DMS79 (cell line): ENCODE measurements at regions not wholly inside any gene's neighbourhood (a gene's known extent, or its start where the extent isn't known, plus 50 kb on each side); places are given as distances from the start of the nearest gene placed in this dataset.
"Not testable (repeated sequence)": the region's sequence is repeated elsewhere in the genome, so short reads cannot be mapped to it uniquely, and the experiment has no call there.

ENCODE experiments used
- DNase-seq: peaks from one replicate; lab custom pipeline; 2025; lab: John Stamatoyannopoulos, UW

- DNase-seq = no peak
Observed at GRCh38 chr20:4635781-4636180, 50.5 kb upstream of the PRNP start.

DNA sequence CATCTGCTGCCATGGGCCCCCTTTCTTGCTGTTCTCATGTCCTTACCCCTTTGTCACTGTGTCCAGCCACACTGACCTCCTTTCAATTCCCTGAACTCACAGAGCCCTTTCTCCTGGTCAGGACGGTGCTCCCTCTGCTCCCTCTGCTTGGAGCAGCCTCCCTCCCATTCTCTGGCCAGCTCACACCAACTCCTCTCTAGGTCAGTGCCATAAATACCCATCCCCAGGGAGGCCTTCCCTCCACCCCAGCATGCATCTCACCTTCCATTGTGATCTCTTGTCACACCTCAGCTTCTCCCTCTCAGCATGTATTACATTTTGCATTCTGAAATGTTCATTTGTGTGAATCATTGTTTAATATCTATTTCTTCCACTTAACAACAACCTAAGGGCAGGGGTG is 50.9 kb upstream of the PRNP start:
- no peak for DNase-seq

DNA sequence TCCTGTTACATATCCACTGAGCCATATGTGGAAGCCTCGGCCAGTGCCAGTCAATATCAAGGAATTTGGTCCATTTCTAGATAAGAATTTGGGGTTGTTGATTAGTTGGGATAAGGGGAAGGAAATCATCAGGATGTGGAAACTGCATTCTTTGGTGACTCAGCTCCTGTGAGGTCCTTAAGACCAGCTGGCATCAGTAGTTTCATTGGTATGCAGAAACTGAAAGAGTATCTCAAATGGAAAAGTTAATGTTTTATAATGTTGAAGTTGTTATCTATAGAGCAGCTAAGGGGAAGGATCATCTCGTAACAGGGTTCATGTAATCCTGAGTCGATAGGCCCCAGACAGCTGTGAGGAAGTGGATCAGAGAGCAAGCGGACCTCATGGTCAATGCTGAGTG is 52.5 kb upstream of the PRNP start:
- DNase-seq = no peak

DNA sequence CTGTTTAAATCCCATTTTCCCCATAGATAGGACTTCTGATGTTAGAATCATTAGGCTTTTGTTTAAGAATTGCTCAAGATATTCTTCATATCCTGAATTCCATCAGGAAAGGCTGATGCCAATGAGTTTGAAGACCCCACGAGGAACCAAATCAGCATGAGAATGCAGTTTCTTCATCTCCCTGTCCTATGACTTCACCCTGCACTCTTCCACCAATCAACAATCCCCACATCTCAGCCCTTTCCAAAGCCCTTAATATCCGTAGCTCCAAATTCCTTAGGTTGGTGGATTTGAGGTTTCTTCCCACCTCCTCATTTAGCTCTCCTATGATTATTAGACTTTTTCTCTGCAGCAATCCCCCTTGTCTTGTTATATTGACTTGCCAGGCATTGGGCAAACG is 52.9 kb upstream of the PRNP start:
- no peak for DNase-seq

- no peak for DNase-seq
Observed at GRCh38 chr20:4632876-4633275, 53.4 kb upstream of the PRNP start.

GRCh38 chr20:4626228-4626627 is 60.0 kb upstream of the PRNP start:
- DNase-seq = no peak

- DNase-seq = no peak
Observed at GRCh38 chr20:4625687-4626086, 60.6 kb upstream of the PRNP start.

DNA sequence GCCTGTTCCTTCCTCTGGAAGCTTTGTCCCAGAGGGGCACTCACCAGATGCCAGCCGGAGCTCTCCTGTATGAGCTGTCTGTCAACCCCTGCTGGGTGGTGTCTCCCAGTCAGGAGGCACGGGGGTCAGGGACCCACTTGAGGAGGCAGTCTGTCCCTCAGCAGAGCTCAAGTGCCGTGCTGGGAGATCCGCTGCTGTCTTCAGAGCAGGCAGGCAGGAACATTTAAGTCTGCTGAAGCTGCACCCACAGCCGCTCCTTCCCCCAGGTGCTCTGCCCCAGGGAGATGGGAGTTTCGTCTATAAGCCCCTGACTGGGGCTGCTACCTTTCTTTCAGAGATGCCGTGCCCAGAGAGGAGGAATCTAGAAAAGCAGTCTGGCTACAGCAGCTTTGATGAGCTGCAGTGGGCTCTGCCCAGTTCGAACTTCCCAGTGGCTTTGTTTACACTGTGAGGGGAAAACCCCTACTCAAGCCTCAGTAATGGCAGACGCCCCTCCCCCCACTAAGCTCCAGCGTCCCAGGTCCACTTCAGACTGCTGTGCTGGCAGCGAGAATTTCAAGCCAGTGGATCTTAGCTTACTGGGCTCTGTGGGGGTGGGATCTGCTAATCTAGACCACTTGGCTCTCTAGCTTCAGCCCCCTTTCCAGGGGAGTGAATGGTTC is 61.5 kb upstream of the PRNP start:
- DNase-seq = not testable (repeated sequence)

GRCh38 chr20:4619144-4619543 is 67.1 kb upstream of the PRNP start:
- DNase-seq = not testable (repeated sequence)

DNA sequence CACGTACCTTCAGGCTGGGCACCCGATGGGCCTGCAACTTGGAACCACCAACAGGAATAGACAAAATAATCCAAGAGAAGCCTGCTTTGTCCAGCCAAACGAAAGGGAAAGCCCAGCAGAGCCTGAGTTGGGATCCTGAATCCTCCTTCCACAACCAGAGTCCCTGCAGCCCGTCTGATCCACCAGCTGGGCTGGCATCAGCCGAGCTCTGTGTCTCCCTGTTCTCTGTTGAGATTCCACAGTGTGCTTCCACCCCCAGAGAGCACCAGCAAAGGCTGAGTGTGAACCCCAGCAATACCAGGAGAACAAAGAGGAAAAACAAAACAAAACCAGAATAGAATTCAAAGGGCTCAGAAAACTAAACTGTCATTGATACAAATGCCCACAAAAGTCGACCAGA is 68.8 kb upstream of the PRNP start:
- DNase-seq = no peak

- DNase-seq = no peak
Observed at GRCh38 chr20:4617019-4617418, 69.2 kb upstream of the PRNP start.

DNA sequence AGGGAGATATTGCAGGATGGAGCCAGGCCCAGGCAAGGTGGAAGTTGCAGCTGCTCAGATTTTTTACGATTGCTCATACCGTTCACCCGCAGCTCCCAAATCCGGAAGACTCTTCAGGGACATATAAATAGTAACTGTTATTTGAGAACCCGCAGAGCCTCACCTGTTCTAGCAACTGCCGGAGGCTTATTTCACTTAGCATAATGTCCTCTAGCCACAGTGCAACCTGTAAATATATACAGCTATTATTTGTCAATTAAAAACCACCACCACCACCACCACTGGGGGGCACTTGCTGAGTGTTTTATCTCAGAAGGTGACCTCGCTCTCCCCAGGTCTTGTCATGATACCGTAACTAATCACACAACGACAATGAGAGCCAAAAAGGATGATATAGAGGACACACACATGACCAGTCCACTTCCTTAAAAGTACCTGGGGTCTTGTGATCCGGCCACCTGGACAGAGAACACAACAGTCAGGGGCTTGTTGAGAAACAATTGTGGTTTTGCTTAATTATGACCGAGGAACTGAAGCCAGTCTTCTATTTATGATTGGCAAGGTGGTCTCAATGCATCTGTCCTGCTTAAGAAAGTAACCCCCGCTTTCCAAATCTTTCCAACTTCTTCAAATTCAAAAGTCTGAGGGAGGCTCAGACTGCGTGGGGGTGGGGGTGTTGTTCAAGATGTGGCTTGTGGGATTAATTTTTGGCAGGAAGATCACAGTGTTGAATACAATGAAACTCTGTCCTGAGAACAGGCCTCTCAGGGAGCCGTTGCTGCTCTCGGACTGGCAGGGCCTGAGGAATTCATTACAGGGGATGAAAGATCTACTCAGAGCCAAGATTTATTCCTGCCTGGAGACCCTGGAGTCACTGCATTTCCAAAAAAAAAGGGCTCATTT is 72.3 kb upstream of the PRNP start:
- peak; percentile 59 for DNase-seq

DNA sequence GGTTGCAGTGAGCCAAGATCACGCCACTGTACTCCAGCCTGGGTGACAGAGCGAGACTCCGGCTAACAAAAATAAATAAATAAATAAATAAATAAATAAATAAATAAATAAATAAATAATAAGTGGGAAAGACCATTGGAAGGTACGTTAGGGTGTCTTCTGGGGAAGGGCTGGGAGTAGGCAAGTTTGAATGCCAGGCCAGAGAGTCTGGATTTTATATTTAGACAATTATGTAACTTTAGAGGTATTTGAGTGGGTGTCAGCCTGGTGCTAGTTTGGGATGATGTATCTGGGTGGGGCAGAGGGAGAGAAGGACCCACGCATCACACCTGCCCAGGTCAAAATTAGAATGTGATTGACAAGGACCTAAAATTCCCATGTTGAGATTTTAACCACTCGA is 73.1 kb upstream of the PRNP start:
- DNase-seq = no peak

DNA sequence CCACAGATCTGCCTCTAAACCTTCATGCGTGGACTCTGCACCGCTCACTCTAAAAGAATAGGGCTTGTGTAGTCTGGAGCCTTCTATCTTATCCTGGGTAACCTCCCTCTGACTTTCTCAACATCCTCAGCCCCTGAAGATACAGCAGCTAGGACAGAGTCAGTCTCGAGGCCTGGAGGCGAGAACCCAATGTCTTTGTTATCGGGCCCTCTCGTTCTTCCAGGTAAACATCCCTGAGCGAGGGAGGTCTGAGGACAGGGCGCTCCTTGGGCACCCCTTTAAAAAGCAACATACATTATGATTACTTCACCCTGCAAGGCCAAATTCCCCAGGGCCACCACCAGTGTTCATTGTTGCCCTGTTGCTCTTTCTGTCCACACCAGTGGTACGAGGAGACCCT is 75.4 kb upstream of the PRNP start:
- DNase-seq = no peak

- no peak for DNase-seq
Observed at GRCh38 chr20:4609511-4609910, 76.7 kb upstream of the PRNP start.

DNA sequence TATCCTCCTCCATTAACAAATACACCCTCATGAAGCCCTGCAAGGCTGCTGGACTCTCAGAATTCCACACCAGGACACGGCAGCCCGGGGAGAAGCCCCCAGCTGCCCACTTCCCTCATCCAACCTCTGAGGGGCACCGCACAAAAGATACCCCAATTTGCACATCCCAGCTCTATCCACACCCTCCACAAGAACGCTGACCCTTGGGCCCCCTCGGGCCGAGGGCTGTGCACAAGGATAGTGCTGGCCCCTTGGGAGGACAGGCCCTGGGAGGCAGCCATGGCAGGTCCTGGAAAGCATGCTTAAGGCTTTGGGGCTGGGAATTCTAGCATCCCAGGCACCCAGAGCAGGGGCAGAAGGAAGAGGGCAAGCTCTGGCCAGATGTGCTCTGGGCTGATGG is 77.4 kb upstream of the PRNP start:
- DNase-seq = no peak

GRCh38 chr20:4607287-4607713 is 79.0 kb upstream of the PRNP start:
- peak; percentile 10 for DNase-seq

GRCh38 chr20:4606051-4606450 is 80.2 kb upstream of the PRNP start:
- no peak for DNase-seq

DNA sequence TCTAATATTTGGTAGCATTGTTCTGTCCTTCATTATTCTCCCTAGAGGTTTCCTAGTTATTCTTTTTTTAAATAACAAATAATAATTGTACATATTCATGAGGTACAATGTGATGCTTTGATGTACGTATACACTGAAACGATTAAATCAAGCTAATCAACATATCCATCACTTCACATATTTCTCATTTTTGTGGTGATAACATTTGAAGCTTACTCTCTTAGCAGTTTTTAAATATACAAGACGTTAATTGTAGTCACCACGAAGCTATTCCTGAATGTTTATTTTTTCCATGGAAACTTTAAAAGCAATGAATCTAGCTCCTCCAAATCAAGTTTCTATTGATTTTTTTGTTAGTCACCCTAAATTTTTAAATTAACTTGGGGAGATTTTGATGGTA is 81.1 kb upstream of the PRNP start:
- no peak for DNase-seq

DNA sequence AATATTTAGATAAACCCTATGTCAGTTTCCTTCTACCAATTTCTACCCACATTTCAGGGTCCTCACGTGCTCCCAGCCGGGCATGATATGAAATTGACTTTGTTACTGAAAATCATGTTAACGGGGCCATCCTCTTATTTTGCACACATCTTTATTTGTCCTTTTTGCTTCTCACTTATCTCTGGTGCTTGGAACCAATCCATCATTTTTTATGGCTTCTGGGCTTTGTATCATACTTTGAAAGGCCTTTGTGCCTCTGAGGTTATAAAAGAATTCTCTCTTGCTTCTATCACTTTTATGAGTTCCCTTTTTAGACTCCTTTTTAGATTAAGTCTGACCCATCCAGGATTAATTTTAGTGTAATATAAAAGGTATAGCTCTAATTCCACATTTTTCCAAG is 81.7 kb upstream of the PRNP start:
- no peak for DNase-seq

DNA sequence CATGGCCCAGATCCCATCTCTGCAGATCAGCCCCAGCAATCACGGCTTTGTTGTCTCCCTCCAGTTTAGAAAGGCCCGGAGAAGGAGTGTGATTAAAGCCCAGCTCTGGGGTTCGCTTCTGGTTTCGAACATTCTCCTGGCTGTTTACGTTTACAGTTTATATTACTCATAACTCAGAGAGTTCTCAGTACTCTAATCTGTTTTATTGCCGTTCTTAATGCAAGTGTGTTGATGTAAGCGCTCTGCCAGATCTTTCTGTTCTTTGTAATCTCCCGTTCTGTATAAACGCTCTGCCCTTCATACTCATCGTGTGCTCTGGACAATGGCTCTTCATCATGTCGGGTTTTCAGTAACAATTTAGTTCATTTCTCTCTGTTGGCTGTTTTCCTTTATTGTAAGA is 82.5 kb upstream of the PRNP start:
- DNase-seq = no peak

GRCh38 chr20:4602297-4602631 is 84.0 kb upstream of the PRNP start:
- DNase-seq = no peak

DNA sequence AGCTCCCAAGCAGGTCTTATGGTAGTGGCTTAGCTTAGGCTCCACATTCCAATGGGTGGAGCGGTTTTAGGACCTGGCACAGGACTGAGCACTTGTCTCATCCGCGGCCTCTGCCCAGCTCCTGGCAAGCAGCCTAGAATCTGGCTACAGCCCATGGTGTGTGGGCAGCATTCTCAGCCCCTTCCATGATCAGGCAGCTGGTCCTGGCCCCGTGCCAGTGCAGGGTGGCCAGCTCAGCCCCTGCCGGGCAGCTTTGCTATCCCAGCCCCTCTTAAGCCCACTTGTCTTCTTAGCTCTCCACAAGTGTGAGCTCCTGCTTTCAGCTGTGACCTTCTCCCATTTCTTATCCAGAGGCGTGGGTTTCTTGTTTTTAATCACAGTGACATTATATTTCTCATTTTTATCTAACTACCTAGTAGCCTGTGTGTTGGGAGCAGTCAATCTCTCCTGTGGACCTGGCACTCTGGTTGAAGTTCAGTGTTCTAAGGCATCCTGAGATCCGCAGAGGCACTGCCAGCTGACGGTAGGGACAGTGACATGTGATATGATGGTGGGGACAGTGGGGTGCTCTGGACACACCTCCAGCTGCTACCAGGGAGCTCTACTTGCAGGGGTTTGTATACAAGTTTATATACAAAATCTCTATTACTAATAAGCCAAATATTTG is 84.5 kb upstream of the PRNP start:
- peak; percentile 20 for DNase-seq
